ENCODE measurements at regions not wholly inside any gene's neighbourhood (a gene's known extent, or its start where the extent isn't known, plus 50 kb on each side); places are given as distances from the start of the nearest gene placed in this dataset.

GRCh38 chr5:82356808-82357671 is 78.9 kb upstream of the RPS23 start:
- no peak overlapping the region for H3K4me3 ChIP-seq (ENCODE audit: low read depth in 1 of 3, low read length in 3 of 3)
- H3K9ac ChIP-seq (ENCODE audit: low read depth in 1 of 2, low read length in 2 of 2) = no peak overlapping the region
- peaks cover 0 to 2% (median 0%) of the 10 kb centered on the region in 4 donors for H3K4me1 ChIP-seq (ENCODE audit: control insufficient read depth in 4 of 4, insufficient read depth in 4 of 4, low read length in 3 of 4)
- WGBS = 64% methylated on average over 14 of the region's 14 CpGs
- no peaks in the 10 kb centered on the region for H3K36me3 ChIP-seq (ENCODE audit: control insufficient read depth in 4 of 4, insufficient read depth in 3 of 4, low read depth in 1 of 4, low read length in 3 of 4)
- no peaks in the 10 kb centered on the region for H3K27me3 ChIP-seq (ENCODE audit: control insufficient read depth in 4 of 4, insufficient read depth in 4 of 4, low read length in 3 of 4)
- H3K27ac ChIP-seq (ENCODE audit: low read depth in 1 of 2, low read length in 2 of 2) = peak overlapping the region in 1 of 2 donors; percentile 23
- no peaks in the 10 kb centered on the region for H3K9me3 ChIP-seq (ENCODE audit: control insufficient read depth in 4 of 4, low read length in 3 of 4)
- DNase-seq (ENCODE audit: low spot score) = no peak
- TF ChIP-seq NR2F2 (IDR thresholded peaks at IDR 0.05) = peak; percentile 89
- TF ChIP-seq MAX (IDR thresholded peaks at IDR 0.05) = peak; percentile 11
- no peak for TF ChIP-seq FOXA2 (IDR thresholded peaks at IDR 0.05)

- no peaks in the 10 kb centered on the region for H3K27me3 ChIP-seq (ENCODE audit: control insufficient read depth in 4 of 4, insufficient read depth in 4 of 4, low read length in 3 of 4)
- no peak overlapping the region for H3K27ac ChIP-seq (ENCODE audit: low read depth in 1 of 2, low read length in 2 of 2)
- no peak overlapping the region for H3K9ac ChIP-seq (ENCODE audit: low read depth in 1 of 2, low read length in 2 of 2)
- H3K4me3 ChIP-seq (ENCODE audit: low read depth in 1 of 3, low read length in 3 of 3) = no peak overlapping the region
- TF ChIP-seq EGR1 (IDR thresholded peaks at IDR 0.05; ENCODE audit: low read depth in 2 of 2) (no peak), TAF1 (conservative IDR thresholded peaks at IDR 0.05) (no peak), RXRA (IDR thresholded peaks at IDR 0.05) (no peak), FOXA2 (IDR thresholded peaks at IDR 0.05) (no peak), HNF4G (IDR thresholded peaks at IDR 0.05) (no peak), ZBTB33 (IDR thresholded peaks at IDR 0.05) (no peak), ATF3 (IDR thresholded peaks at IDR 0.05) (no peak), JUND (IDR thresholded peaks at IDR 0.05) (no peak), RAD21 (IDR thresholded peaks at IDR 0.05) (no peak), REST (IDR thresholded peaks at IDR 0.05) (no peak), NR2F2 (IDR thresholded peaks at IDR 0.05) (no peak), YY1 (IDR thresholded peaks at IDR 0.05) (no peak), FOXA1 (IDR thresholded peaks at IDR 0.05) (no peak), GABPA (IDR thresholded peaks at IDR 0.05 in 1 of 2, conservative IDR thresholded peaks at IDR 0.05 in 1 of 2) (no peak), SP1 (IDR thresholded peaks at IDR 0.05) (no peak), MAX (IDR thresholded peaks at IDR 0.05) (no peak), HNF4A (conservative IDR thresholded peaks at IDR 0.05) (no peak), CTCF (IDR thresholded peaks at IDR 0.05; ENCODE audit: low read depth, low read length, missing input control) (no peak)
- WGBS = 86% methylated on average over 4 of the region's 4 CpGs
- no peaks in the 10 kb centered on the region for H3K36me3 ChIP-seq (ENCODE audit: control insufficient read depth in 4 of 4, insufficient read depth in 3 of 4, low read depth in 1 of 4, low read length in 3 of 4)
- peaks cover 0 to 2% (median 0%) of the 10 kb centered on the region in 4 donors for H3K4me1 ChIP-seq (ENCODE audit: control insufficient read depth in 4 of 4, insufficient read depth in 4 of 4, low read length in 3 of 4)
- H3K9me3 ChIP-seq (ENCODE audit: control insufficient read depth in 4 of 4, low read length in 3 of 4) = no peaks in the 10 kb centered on the region
- DNase-seq (ENCODE audit: low spot score) = no peak
Observed at GRCh38 chr5:82356021-82356420, 77.9 kb upstream of the RPS23 start.
